ENCODE measurements at regions not wholly inside any gene's neighbourhood (a gene's known extent, or its start where the extent isn't known, plus 50 kb on each side); places are given as distances from the start of the nearest gene placed in this dataset.
"Not testable (repeated sequence)": the region's sequence is repeated elsewhere in the genome, so short reads cannot be mapped to it uniquely, and the experiment has no call there.

DNA sequence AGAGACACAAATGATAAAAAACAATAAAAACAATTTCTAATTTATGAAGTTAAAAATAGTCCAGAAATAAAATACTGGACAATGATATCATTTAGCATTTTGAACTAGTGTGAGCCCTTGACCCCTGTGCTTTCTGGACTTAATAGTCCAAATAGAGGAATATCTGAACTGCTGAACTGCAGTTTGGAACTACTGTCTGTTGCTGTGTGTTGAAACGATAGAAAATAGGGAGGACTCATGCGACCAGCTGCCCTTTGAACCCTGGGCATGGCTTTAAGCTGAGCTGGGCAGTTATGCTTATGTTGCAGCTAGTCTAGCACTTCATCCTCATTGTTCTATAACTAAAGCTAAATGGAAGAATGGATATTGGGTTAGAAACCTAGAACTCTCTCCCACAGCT is 99.5 kb downstream of the FMR1NB start:
- H3K27me3 ChIP-seq (replicated peaks; ENCODE audit: insufficient read depth): no peaks in the 10 kb centered on the region
- TF ChIP-seq, protein P1, sequence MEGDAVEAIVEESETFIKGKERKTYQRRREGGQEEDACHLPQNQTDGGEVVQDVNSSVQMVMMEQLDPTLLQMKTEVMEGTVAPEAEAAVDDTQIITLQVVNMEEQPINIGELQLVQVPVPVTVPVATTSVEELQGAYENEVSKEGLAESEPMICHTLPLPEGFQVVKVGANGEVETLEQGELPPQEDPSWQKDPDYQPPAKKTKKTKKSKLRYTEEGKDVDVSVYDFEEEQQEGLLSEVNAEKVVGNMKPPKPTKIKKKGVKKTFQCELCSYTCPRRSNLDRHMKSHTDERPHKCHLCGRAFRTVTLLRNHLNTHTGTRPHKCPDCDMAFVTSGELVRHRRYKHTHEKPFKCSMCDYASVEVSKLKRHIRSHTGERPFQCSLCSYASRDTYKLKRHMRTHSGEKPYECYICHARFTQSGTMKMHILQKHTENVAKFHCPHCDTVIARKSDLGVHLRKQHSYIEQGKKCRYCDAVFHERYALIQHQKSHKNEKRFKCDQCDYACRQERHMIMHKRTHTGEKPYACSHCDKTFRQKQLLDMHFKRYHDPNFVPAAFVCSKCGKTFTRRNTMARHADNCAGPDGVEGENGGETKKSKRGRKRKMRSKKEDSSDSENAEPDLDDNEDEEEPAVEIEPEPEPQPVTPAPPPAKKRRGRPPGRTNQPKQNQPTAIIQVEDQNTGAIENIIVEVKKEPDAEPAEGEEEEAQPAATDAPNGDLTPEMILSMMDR (IDR thresholded peaks at IDR 0.05): no peak
- no peaks in the 10 kb centered on the region for H3K4me1 ChIP-seq (ENCODE audit: control insufficient read depth in 1 of 2, low read depth in 2 of 2)
- H3K27ac ChIP-seq: no peak overlapping the region
- DNase-seq (ENCODE audit: low spot score) (no peak), ATAC-seq (ENCODE audit: insufficient number of reproducible peaks, low FRiP score, low read depth) (no peak)
- no peaks in the 10 kb centered on the region for H3K9me3 ChIP-seq
- no peaks in the 10 kb centered on the region for H3K36me3 ChIP-seq
- H3K4me3 ChIP-seq: no peak overlapping the region

DNA sequence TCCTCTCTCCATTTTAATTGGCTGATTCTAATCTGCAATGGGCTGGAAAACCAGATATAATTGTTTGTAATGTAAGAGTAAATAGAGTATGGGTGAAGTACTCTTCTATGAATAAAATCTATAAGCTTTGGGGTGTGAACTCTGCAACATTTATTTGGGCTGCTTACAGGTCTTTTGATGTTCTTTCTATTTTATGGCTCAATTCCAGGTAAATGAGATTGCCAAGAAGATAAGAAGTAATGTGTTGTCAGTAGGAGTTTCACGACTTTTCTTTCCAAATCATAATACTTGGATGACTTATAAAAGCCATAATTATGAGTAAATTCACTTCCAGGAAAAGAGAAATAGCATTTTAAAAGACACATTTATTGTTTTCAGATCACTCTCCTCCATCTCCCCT is 103.5 kb downstream of the FMR1NB start:
- Histone ChIP-seq H3K27me3 (replicated peaks; ENCODE audit: insufficient read depth) (no peaks in the 10 kb centered on the region), H3K4me1 (ENCODE audit: control insufficient read depth in 1 of 2, low read depth in 2 of 2) (no peaks in the 10 kb centered on the region), H3K27ac (no peak overlapping the region), H3K9me3 (no peaks in the 10 kb centered on the region), H3K4me3 (no peak overlapping the region), H3K36me3 (no peaks in the 10 kb centered on the region)
- ATAC-seq (ENCODE audit: insufficient number of reproducible peaks, low FRiP score, low read depth) (no peak), DNase-seq (ENCODE audit: low spot score) (no peak)
- TF ChIP-seq, protein P1 (IDR thresholded peaks at IDR 0.05): no peak

DNA sequence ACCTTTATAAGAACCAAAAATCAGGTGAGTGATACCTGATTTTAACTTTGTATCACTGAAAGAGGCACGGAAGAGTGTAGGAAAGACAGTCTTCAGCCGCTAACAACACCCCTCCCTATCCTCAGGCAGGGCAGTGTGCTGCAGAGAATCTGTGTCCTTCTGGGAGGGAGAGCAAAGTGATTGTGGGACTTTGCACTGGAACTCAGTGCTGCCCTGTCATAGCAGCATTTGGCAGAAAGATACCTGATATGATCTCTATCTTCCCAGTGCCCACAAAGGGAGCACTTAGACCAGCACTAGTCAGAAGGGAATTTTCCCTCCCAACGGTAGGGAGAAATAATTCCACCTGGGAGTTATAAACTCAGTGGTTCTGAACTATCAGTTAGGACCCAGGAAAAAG is 139.0 kb downstream of the FMR1NB start:
- Histone ChIP-seq H3K36me3 (no peaks in the 10 kb centered on the region), H3K4me1 (ENCODE audit: control insufficient read depth in 1 of 2, low read depth in 2 of 2) (no peaks in the 10 kb centered on the region), H3K27me3 (replicated peaks; ENCODE audit: insufficient read depth) (no peaks in the 10 kb centered on the region), H3K4me3 (no peak overlapping the region), H3K27ac (no peak overlapping the region), H3K9me3 (no peaks in the 10 kb centered on the region)
- no peak for DNase-seq (ENCODE audit: low spot score)
- ATAC-seq (ENCODE audit: insufficient number of reproducible peaks, low FRiP score, low read depth): no peak
- TF ChIP-seq, protein P1 (IDR thresholded peaks at IDR 0.05): no peak

DNA sequence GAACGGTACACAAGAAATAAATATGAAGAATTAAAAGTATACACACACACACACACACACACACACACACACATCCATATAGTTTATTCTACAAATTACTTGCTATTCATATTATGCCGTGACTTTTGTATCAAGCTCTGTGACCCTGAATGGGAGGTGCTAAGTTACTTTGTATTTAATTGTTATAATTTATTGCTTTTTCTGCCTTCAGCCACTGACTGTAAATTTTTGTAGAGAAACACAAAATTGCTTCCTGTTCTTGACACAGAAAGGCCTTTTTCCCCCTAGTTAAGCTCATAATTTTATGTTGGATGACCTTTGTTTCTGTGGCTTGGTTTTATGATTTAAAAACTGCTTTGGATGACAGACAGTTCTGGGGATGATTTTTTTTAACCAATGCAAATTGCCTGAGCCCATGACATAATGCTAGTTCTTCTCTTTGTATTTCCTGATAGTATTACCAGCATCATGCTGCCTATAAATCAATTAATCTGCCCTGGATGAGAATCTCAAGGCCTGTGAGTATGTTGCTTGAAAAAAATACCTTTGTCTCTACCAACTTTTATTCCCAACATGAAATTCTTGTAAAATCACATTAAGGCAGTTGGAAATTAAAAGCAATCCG is 140.0 kb downstream of the FMR1NB start:
- Histone ChIP-seq H3K36me3 (no peaks in the 10 kb centered on the region), H3K27me3 (replicated peaks; ENCODE audit: insufficient read depth) (no peaks in the 10 kb centered on the region), H3K4me3 (no peak overlapping the region), H3K9me3 (no peaks in the 10 kb centered on the region), H3K4me1 (ENCODE audit: control insufficient read depth in 1 of 2, low read depth in 2 of 2) (no peaks in the 10 kb centered on the region), H3K27ac (no peak overlapping the region)
- TF ChIP-seq, protein P1 (IDR thresholded peaks at IDR 0.05): no peak
- ATAC-seq (ENCODE audit: insufficient number of reproducible peaks, low FRiP score, low read depth) (no peak), DNase-seq (ENCODE audit: low spot score) (no peak)

DNA sequence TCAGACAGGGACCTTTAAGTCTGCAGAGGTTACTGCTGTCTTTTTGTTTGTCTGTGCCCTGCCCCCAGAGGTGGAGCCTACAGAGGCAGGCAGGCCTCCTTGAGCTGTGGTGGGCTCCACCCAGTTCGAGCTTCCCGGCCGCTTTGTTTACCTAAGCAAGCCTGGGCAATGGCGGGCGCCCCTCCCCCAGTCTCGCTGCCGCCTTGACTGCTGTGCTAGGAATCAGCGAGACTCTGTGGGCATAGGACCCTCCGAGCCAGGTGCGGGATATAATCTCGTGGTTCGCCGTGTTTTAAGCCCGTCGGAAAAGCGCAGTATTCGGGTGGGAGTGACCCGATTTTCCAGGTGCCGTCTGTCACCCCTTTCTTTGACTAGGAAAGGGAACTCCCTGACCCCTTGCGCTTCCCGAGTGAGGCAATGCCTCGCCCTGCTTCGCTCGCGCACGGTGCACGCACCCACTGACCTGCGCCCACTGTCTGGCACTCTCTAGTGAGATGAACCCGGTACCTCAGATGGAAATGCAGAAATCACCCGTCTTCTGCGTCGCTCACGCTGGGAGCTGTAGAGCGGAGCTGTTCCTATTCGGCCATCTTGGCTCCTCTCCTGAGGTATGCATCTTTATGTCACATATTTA is 147.9 kb downstream of the FMR1NB start:
- not testable (repeated sequence) for H3K27me3 ChIP-seq (replicated peaks; ENCODE audit: insufficient read depth)

More for the DNA sequence above, 147.9 kb downstream of the FMR1NB start:
- not testable (repeated sequence) for DNase-seq (ENCODE audit: low spot score); H3K36me3 ChIP-seq; H3K4me1 ChIP-seq (ENCODE audit: control insufficient read depth in 1 of 2, low read depth in 2 of 2); H3K27ac ChIP-seq; H3K4me3 ChIP-seq; ATAC-seq (ENCODE audit: insufficient number of reproducible peaks, low FRiP score, low read depth); H3K9me3 ChIP-seq

Data from thoracic aorta (tissue), 2 donors.